ENCODE measurements at regions not wholly inside any gene's neighbourhood (a gene's known extent, or its start where the extent isn't known, plus 50 kb on each side); places are given as distances from the start of the nearest gene placed in this dataset.

DNA sequence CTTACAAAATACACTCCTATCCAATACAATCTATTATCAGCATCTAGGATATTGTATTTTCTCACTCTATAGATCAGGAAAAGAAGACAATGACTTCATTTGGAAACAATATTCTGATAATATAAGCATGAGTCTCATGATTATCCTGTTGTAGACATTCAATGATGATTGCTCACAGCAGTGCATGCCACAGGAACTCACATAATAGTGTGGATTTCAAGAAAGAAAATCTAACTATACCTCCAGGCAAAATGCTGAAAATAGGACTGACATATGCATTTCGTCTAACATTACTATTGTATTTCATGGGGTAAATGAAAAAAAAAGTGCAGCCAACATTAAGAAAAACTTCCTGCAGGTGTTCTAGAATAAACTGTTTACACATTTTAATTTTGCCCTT is 122.6 kb downstream of the POSTN start:
- no peak for TF ChIP-seq RAD21 (IDR thresholded peaks at IDR 0.05; ENCODE audit: low read depth)

- TF ChIP-seq TEAD4 (IDR thresholded peaks at IDR 0.05) (no peak), TCF12 (IDR thresholded peaks at IDR 0.05; ENCODE audit: low read depth) (no peak), MAX (IDR thresholded peaks at IDR 0.05) (no peak), CEBPB (IDR thresholded peaks at IDR 0.05) (no peak), TAF1 (IDR thresholded peaks at IDR 0.05; ENCODE audit: low read depth) (no peak), EP300 (IDR thresholded peaks at IDR 0.05; ENCODE audit: borderline replicate concordance) (no peak), YY1 (IDR thresholded peaks at IDR 0.05; ENCODE audit: low read depth) (no peak), RAD21 (IDR thresholded peaks at IDR 0.05; ENCODE audit: low read depth) (no peak), CREB1 (IDR thresholded peaks at IDR 0.05; ENCODE audit: low read depth) (no peak), EGR1 (IDR thresholded peaks at IDR 0.05) (no peak), ZBTB7A (IDR thresholded peaks at IDR 0.05; ENCODE audit: low read depth) (no peak), FOXM1 (IDR thresholded peaks at IDR 0.05; ENCODE audit: borderline replicate concordance, low read depth) (no peak), NFIC (IDR thresholded peaks at IDR 0.05) (no peak)
- TF ChIP-seq, protein P1, sequence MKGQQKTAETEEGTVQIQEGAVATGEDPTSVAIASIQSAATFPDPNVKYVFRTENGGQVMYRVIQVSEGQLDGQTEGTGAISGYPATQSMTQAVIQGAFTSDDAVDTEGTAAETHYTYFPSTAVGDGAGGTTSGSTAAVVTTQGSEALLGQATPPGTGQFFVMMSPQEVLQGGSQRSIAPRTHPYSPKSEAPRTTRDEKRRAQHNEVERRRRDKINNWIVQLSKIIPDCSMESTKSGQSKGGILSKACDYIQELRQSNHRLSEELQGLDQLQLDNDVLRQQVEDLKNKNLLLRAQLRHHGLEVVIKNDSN (IDR thresholded peaks at IDR 0.05): no peak
- TF ChIP-seq, protein P2, sequence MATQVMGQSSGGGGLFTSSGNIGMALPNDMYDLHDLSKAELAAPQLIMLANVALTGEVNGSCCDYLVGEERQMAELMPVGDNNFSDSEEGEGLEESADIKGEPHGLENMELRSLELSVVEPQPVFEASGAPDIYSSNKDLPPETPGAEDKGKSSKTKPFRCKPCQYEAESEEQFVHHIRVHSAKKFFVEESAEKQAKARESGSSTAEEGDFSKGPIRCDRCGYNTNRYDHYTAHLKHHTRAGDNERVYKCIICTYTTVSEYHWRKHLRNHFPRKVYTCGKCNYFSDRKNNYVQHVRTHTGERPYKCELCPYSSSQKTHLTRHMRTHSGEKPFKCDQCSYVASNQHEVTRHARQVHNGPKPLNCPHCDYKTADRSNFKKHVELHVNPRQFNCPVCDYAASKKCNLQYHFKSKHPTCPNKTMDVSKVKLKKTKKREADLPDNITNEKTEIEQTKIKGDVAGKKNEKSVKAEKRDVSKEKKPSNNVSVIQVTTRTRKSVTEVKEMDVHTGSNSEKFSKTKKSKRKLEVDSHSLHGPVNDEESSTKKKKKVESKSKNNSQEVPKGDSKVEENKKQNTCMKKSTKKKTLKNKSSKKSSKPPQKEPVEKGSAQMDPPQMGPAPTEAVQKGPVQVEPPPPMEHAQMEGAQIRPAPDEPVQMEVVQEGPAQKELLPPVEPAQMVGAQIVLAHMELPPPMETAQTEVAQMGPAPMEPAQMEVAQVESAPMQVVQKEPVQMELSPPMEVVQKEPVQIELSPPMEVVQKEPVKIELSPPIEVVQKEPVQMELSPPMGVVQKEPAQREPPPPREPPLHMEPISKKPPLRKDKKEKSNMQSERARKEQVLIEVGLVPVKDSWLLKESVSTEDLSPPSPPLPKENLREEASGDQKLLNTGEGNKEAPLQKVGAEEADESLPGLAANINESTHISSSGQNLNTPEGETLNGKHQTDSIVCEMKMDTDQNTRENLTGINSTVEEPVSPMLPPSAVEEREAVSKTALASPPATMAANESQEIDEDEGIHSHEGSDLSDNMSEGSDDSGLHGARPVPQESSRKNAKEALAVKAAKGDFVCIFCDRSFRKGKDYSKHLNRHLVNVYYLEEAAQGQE (IDR thresholded peaks at IDR 0.05; ENCODE audit: low read depth): no peak
These were observed 123.4 kb downstream of the POSTN start for GRCh38 chr13:37475151-37475550.

- TF ChIP-seq CEBPB (IDR thresholded peaks at IDR 0.05) (no peak), CREB1 (IDR thresholded peaks at IDR 0.05; ENCODE audit: low read depth) (no peak), EP300 (IDR thresholded peaks at IDR 0.05; ENCODE audit: borderline replicate concordance) (no peak), TEAD4 (IDR thresholded peaks at IDR 0.05) (no peak), TCF12 (IDR thresholded peaks at IDR 0.05; ENCODE audit: low read depth) (no peak), NFIC (IDR thresholded peaks at IDR 0.05) (no peak), FOXM1 (IDR thresholded peaks at IDR 0.05; ENCODE audit: borderline replicate concordance, low read depth) (no peak), YY1 (IDR thresholded peaks at IDR 0.05; ENCODE audit: low read depth) (no peak), TAF1 (IDR thresholded peaks at IDR 0.05; ENCODE audit: low read depth) (no peak), MAX (IDR thresholded peaks at IDR 0.05) (no peak), EGR1 (IDR thresholded peaks at IDR 0.05) (no peak), RAD21 (IDR thresholded peaks at IDR 0.05; ENCODE audit: low read depth) (no peak), ZBTB7A (IDR thresholded peaks at IDR 0.05; ENCODE audit: low read depth) (no peak)
- TF ChIP-seq, protein P1 (IDR thresholded peaks at IDR 0.05): no peak
- TF ChIP-seq, protein P2 (IDR thresholded peaks at IDR 0.05; ENCODE audit: low read depth): no peak
These were observed 125.5 kb downstream of the POSTN start for GRCh38 chr13:37473035-37473434.

DNA sequence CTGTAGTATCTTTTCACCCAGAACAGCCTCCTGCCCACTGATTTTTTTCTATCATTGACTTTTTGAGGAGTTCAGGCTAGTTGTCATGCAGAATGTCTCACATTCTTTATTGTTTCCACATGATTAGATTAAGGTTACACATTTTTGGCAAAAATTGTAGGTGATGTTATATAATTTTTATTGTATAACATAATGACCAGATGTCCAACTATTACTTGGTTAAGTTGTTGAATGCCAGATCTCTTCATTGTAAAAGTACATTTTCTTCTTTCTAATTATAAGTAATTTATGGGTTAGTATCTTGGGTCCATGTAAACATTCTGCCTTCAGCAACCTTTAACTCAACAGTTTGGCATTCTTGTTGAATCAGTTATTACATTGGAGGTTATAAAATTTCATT is 138.4 kb downstream of the POSTN start:
- TF ChIP-seq YY1 (IDR thresholded peaks at IDR 0.05; ENCODE audit: low read depth): no peak

DNA sequence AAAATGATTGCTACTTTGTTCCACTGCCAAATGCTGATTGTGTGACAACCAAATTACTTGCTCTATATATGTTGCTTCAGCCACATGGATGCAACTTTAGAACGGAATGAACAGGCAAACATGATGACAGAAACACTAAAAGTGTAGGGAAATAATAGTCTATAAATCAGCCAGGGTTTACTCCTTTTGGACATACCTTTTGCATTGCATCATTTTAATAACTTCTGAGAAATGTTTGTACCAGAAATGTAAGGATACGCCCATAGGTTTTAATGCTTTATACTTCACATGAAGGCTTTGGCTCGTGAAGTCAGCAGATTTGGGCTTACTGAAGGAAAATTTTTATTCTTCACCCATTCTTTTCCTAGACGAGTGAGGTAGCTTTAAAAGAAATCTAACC is 141.0 kb downstream of the POSTN start:
- TF ChIP-seq CEBPB (IDR thresholded peaks at IDR 0.05) (no peak), FOXM1 (IDR thresholded peaks at IDR 0.05; ENCODE audit: borderline replicate concordance, low read depth) (no peak), EP300 (IDR thresholded peaks at IDR 0.05; ENCODE audit: borderline replicate concordance) (no peak), NFIC (IDR thresholded peaks at IDR 0.05) (no peak), TCF12 (IDR thresholded peaks at IDR 0.05; ENCODE audit: low read depth) (no peak), MAX (IDR thresholded peaks at IDR 0.05) (no peak), EGR1 (IDR thresholded peaks at IDR 0.05) (no peak), TAF1 (IDR thresholded peaks at IDR 0.05; ENCODE audit: low read depth) (no peak), ZBTB7A (IDR thresholded peaks at IDR 0.05; ENCODE audit: low read depth) (no peak), RAD21 (IDR thresholded peaks at IDR 0.05; ENCODE audit: low read depth) (no peak), TEAD4 (IDR thresholded peaks at IDR 0.05) (no peak), YY1 (IDR thresholded peaks at IDR 0.05; ENCODE audit: low read depth) (no peak), CREB1 (IDR thresholded peaks at IDR 0.05; ENCODE audit: low read depth) (no peak)
- TF ChIP-seq, protein P1 (IDR thresholded peaks at IDR 0.05): no peak
- TF ChIP-seq, protein P2 (IDR thresholded peaks at IDR 0.05; ENCODE audit: low read depth): no peak

Data from Ishikawa (cell line).